DOHH2 (cell line): ENCODE measurements at regions not wholly inside any gene's neighbourhood (a gene's known extent, or its start where the extent isn't known, plus 50 kb on each side); places are given as distances from the start of the nearest gene placed in this dataset.

Experiments used
- H3F3A ChIP-seq: fragments of 200-600 bp; sonication (generic), shearing (Covaris generic); 2 replicates; pipeline ENCODE4 v1.6.0; 2016; ENCODE audit warnings: antibody characterized with exemption, mild to moderate bottlenecking; ENCODE audit not compliant: control insufficient read depth, insufficient read depth
- H3K27ac ChIP-seq: fragments of 200-600 bp; sonication (generic); 2 replicates; pipeline ENCODE4 v1.5.1; 2014; ENCODE audit warnings: low read depth, mild to moderate bottlenecking, low read length, moderate library complexity
- H3K27me3 ChIP-seq: fragments of 200-600 bp; sonication (generic); 2 replicates; pipeline ENCODE4 v1.6.1; 2014; ENCODE audit warnings: mild to moderate bottlenecking, low read length, mixed read lengths; ENCODE audit not compliant: control insufficient read depth
- H3K36me3 ChIP-seq: fragments of 200-600 bp; sonication (generic); 2 replicates; pipeline ENCODE4 v1.6.1; 2014; ENCODE audit warnings: mild to moderate bottlenecking, low read length, moderate library complexity, mixed read lengths; ENCODE audit not compliant: control insufficient read depth
- H3K4me1 ChIP-seq: fragments of 200-600 bp; sonication (generic); 2 replicates; pipeline ENCODE4 v1.6.1; 2014; ENCODE audit warnings: mild to moderate bottlenecking, low read length, mixed read lengths; ENCODE audit not compliant: control insufficient read depth
- H3K4me2 ChIP-seq: fragments of 200-600 bp; sonication (generic); 2 replicates; pipeline ENCODE4 v1.6.0; 2014; ENCODE audit warnings: mild to moderate bottlenecking, low read length, moderate library complexity
- H3K4me3 ChIP-seq: fragments of 200-600 bp; sonication (generic); 2 replicates; pipeline ENCODE4 v1.5.1; 2014; ENCODE audit warnings: mild to moderate bottlenecking, low read length, mixed read lengths
- H3K79me2 ChIP-seq: fragments of 200-600 bp; sonication (generic); 2 replicates; pipeline ENCODE4 v1.6.1; 2014; ENCODE audit warnings: mild to moderate bottlenecking, low read length, mixed read lengths; ENCODE audit not compliant: control insufficient read depth
- H3K9me2 ChIP-seq: fragments of 200-600 bp; sonication (generic); replicated peaks from 2 replicates; pipeline ENCODE4 v1.6.1; 2014; ENCODE audit warnings: mild to moderate bottlenecking, low read length, mixed read lengths; ENCODE audit not compliant: control insufficient read depth
- H3K9me3 ChIP-seq: fragments of 200-600 bp; sonication (generic); 2 replicates; pipeline ENCODE4 v1.6.1; 2014; ENCODE audit warnings: antibody characterized with exemption, low read length, mixed read lengths; ENCODE audit not compliant: control insufficient read depth, insufficient read depth
- H4K20me1 ChIP-seq: fragments of 200-600 bp; sonication (generic); 2 replicates; pipeline ENCODE4 v1.6.0; 2014; ENCODE audit warnings: low read depth, mild to moderate bottlenecking, antibody characterized with exemption, low read length, moderate library complexity; ENCODE audit not compliant: control insufficient read depth, insufficient read depth
- EZH2phosphoT487 ChIP-seq: fragments of 200-600 bp; sonication (generic); IDR thresholded peaks from 2 replicates; pipeline ENCODE4 v1.6.1; 2017; ENCODE audit warnings: borderline replicate concordance, mild to moderate bottlenecking, antibody characterized with exemption, low read length, moderate library complexity, mixed read lengths
- TF ChIP-seq, protein P1 (sequence below): fragments of 200-600 bp; sonication (generic); IDR thresholded peaks from one replicate; pipeline ENCODE4 v1.5.1; 2014; ENCODE audit warnings: antibody characterized with exemption, mild to moderate bottlenecking, low read depth, low read length; ENCODE audit not compliant: poor library complexity, severe bottlenecking

DNA sequence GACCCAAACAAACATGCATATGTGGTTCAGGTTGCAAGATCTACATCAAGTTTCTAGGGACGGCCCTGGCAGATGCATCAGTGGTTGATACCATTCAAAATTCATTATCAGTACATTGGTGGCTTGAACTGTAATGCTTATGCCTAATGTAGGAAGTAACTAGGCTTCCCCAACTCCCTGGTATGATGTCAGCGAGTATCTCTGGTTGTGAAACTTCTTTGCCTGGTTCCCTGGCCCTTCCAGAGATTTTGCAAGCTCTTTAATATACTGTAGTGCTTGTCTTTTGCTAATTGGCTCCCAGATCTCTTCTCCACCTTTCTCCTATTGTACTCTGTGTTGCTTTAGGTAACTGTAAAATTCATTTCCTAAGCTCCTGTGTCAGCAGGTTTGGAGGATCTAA lies 114.8 kb upstream of the RARB start:
- H3K27me3 ChIP-seq = no peaks in the 10 kb centered on the region
- no peak overlapping the region for H3K4me2 ChIP-seq
- H3K27ac ChIP-seq = no peak overlapping the region
- no peaks in the 10 kb centered on the region for H3K79me2 ChIP-seq
- H4K20me1 ChIP-seq = no peaks in the 10 kb centered on the region
- H3K4me1 ChIP-seq = no peaks in the 10 kb centered on the region
- no peak overlapping the region for H3K4me3 ChIP-seq
- no peaks in the 10 kb centered on the region for H3K9me2 ChIP-seq
- no peaks in the 10 kb centered on the region for H3K9me3 ChIP-seq
- H3K36me3 ChIP-seq = no peaks in the 10 kb centered on the region
- no peak for TF ChIP-seq EZH2phosphoT487
- TF ChIP-seq, protein P1, sequence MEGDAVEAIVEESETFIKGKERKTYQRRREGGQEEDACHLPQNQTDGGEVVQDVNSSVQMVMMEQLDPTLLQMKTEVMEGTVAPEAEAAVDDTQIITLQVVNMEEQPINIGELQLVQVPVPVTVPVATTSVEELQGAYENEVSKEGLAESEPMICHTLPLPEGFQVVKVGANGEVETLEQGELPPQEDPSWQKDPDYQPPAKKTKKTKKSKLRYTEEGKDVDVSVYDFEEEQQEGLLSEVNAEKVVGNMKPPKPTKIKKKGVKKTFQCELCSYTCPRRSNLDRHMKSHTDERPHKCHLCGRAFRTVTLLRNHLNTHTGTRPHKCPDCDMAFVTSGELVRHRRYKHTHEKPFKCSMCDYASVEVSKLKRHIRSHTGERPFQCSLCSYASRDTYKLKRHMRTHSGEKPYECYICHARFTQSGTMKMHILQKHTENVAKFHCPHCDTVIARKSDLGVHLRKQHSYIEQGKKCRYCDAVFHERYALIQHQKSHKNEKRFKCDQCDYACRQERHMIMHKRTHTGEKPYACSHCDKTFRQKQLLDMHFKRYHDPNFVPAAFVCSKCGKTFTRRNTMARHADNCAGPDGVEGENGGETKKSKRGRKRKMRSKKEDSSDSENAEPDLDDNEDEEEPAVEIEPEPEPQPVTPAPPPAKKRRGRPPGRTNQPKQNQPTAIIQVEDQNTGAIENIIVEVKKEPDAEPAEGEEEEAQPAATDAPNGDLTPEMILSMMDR = no peak
- H3F3A ChIP-seq = no peaks in the 10 kb centered on the region

DNA sequence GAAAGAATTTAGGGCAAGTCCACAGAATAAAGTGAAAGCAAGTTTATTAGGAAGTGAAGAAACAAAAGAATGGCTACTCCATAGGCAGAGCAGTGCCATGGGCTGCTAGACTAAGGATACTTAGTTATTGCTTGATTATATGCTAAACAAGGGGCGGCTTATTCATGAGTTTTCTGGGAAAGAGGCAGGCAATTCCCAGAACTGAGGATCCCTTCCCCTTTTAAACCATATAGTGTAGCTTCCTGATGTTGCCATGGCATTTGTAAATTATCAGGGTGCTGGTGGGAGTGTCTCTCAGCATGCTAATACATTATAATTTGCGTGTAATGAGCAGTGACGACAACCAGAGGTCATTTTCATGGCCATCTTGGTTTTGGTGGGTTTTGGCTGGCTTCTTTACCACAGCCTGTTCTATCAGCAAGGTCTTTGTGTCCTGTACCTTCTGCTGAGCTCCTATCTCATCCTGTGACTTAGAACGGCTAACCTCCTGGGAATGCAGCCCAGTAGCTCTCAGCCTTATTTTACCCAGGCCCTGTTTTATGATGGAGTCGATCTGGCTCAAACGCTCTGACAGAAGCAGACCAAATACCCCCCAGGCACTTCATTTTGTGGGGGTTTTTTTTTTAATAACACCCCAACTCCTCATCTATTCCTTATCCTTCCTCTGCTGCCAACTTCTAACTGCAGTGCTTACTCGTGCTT lies 103.0 kb upstream of the RARB start:
- no peaks in the 10 kb centered on the region for H4K20me1 ChIP-seq
- H3K9me3 ChIP-seq = no peaks in the 10 kb centered on the region; the same call in 1 of the 2 replicates
- H3K27ac ChIP-seq = no peak overlapping the region
- no peaks in the 10 kb centered on the region for H3K79me2 ChIP-seq
- no peaks in the 10 kb centered on the region for H3F3A ChIP-seq
- H3K4me1 ChIP-seq = no peaks in the 10 kb centered on the region
- no peak overlapping the region for H3K4me3 ChIP-seq
- TF ChIP-seq, protein P1 = no peak
- no peaks in the 10 kb centered on the region for H3K27me3 ChIP-seq
- no peaks in the 10 kb centered on the region for H3K9me2 ChIP-seq
- H3K4me2 ChIP-seq = no peak overlapping the region
- no peaks in the 10 kb centered on the region for H3K36me3 ChIP-seq

DNA sequence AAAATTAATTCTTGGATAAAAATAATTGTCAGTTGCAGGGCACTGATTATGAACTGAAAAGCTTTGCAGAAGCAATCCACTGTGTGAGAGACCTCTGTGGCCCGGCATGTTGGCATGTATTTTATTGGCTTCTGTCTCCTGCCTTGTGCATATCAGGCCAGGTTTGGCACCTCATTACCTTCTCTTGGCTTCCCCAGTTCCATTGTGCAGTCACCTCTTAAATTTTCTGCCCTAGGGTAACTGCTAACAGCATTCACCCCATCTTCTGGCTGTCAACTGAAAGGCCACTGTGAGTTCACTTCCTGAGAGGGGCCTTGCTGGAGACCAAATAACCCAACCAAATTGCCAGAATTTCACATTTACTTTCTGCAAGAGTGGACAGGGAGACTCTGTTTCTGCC lies 92.7 kb upstream of the RARB start:
- Histone ChIP-seq H3K9me3 (no peaks in the 10 kb centered on the region), H3K27ac (no peak overlapping the region), H4K20me1 (no peaks in the 10 kb centered on the region), H3K27me3 (no peaks in the 10 kb centered on the region), H3K79me2 (no peaks in the 10 kb centered on the region), H3F3A (no peaks in the 10 kb centered on the region), H3K4me3 (no peak overlapping the region), H3K4me2 (no peak overlapping the region), H3K9me2 (no peaks in the 10 kb centered on the region), H3K4me1 (no peaks in the 10 kb centered on the region), H3K36me3 (no peaks in the 10 kb centered on the region)
- TF ChIP-seq, protein P1 = no peak
- TF ChIP-seq EZH2phosphoT487 = no peak
